NB4 (cell line): ENCODE measurements at regions not wholly inside any gene's neighbourhood (a gene's known extent, or its start where the extent isn't known, plus 50 kb on each side); places are given as distances from the start of the nearest gene placed in this dataset.

Source experiments
- MYC ChIP-seq: IDR thresholded peaks from 2 replicates; pipeline ENCODE4 v1.6.1; 2011; ENCODE audit warnings: low read depth, low read length
- POLR2A ChIP-seq: IDR thresholded peaks from 2 replicates; pipeline ENCODE4 v1.6.1; 2011; ENCODE audit warnings: mild to moderate bottlenecking; ENCODE audit not compliant: insufficient read length; ENCODE audit errors: extremely low read depth
- TF ChIP-seq, protein P1 (sequence below): IDR thresholded peaks from one replicate; pipeline ENCODE4 v1.5.1; 2012; ENCODE audit warnings: low read depth, low read length
- TF ChIP-seq, protein P2 (sequence below): IDR thresholded peaks from 2 replicates; pipeline ENCODE4 v1.6.1; 2011; ENCODE audit warnings: low read depth, low read length

DNA sequence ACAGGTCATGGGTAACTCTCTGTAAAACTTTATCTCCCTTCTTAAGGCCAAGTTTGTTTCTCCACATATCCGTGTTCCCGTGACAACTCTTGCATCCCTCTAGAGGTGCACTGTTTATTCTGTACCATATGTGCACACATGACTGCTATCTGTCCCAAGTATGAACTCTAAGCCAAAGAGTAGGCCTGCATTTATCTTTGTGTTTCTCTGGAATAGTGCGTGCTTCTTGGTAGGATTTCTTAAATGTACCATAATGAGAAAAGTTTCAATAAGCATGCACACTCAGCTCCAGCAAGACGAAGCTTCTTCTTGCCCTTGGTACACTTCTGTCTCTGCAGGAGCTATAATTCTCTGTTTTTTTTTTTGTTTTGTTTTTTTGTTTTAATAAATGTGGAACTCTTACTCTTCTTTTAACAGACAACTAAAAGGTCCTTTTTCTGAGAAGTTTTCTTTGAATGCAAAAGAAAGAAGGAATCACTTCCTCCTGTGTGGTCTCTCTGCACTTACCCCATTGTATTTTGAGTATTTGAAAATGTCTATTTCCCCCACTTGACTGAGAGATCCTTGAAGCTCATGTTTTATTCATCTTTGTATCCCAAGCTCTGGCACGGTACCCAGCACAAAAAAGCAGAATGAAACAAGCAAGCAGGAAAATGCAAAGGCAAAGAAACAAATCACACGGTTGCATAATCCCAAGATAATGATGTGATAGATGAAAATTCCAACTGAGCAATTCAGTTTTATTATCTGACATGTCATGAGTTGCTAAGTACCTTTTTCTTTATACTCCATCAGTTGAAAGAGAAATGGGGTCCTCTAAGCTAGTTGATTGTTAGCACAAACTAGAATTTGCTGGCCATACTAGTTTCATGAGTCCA lies 521.9 kb upstream of the BOD1L1 start:
- TF ChIP-seq POLR2A (no peak), MYC (no peak)
- TF ChIP-seq, protein P1, sequence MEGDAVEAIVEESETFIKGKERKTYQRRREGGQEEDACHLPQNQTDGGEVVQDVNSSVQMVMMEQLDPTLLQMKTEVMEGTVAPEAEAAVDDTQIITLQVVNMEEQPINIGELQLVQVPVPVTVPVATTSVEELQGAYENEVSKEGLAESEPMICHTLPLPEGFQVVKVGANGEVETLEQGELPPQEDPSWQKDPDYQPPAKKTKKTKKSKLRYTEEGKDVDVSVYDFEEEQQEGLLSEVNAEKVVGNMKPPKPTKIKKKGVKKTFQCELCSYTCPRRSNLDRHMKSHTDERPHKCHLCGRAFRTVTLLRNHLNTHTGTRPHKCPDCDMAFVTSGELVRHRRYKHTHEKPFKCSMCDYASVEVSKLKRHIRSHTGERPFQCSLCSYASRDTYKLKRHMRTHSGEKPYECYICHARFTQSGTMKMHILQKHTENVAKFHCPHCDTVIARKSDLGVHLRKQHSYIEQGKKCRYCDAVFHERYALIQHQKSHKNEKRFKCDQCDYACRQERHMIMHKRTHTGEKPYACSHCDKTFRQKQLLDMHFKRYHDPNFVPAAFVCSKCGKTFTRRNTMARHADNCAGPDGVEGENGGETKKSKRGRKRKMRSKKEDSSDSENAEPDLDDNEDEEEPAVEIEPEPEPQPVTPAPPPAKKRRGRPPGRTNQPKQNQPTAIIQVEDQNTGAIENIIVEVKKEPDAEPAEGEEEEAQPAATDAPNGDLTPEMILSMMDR = no peak
- TF ChIP-seq, protein P2, sequence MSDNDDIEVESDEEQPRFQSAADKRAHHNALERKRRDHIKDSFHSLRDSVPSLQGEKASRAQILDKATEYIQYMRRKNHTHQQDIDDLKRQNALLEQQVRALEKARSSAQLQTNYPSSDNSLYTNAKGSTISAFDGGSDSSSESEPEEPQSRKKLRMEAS = no peak
